ENCODE measurements at regions not wholly inside any gene's neighbourhood (a gene's known extent, or its start where the extent isn't known, plus 50 kb on each side); places are given as distances from the start of the nearest gene placed in this dataset.
"Not testable (repeated sequence)": the region's sequence is repeated elsewhere in the genome, so short reads cannot be mapped to it uniquely, and the experiment has no call there.

- DNase-seq: peak; percentile 1
Measured at GRCh38 chr5:34189752-34190411, 146.9 kb upstream of the C1QTNF3 start.

DNA sequence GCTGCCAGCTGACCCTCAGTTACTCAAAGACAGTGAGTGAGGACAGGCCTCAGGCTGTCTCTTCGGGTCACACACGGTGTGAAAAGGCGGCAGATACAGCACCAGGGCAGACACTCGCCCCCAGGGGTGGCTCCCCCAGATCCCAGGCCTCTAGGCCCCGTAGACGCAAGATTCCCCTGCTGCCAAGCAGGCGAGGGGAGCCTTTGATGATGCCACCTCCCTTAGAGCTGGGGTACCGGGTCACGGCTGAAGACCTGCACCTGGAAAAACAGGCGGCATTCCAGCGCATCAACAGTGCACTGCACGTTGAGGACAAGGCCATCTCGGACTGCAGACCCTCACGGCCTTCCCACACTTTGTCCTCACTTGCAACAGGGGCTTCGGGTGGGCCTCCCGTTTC is 147.5 kb upstream of the C1QTNF3 start:
- DNase-seq: not testable (repeated sequence)

DNA sequence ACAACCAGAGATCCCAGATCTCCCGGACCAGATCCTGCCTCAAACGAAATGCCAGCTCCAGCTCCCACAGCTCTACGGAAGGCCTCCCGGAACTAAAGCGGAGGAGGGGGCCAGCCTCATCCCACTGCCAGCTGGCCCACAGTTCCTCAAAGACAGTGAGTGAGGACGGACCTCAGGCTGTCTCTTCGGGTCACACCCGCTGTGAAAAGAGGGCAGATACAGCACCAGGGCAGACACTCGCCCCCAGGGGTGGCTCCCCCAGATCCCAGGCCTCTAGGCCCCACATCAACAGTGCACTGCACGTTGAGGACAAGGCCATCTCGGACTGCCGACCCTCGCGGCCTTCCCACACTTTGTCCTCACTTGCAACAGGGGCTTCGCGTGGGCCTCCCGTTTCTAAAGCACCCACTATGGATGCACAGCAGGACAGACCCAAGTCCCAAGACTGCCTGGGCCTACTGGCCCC is 148.3 kb upstream of the C1QTNF3 start:
- not testable (repeated sequence) for DNase-seq

DNA sequence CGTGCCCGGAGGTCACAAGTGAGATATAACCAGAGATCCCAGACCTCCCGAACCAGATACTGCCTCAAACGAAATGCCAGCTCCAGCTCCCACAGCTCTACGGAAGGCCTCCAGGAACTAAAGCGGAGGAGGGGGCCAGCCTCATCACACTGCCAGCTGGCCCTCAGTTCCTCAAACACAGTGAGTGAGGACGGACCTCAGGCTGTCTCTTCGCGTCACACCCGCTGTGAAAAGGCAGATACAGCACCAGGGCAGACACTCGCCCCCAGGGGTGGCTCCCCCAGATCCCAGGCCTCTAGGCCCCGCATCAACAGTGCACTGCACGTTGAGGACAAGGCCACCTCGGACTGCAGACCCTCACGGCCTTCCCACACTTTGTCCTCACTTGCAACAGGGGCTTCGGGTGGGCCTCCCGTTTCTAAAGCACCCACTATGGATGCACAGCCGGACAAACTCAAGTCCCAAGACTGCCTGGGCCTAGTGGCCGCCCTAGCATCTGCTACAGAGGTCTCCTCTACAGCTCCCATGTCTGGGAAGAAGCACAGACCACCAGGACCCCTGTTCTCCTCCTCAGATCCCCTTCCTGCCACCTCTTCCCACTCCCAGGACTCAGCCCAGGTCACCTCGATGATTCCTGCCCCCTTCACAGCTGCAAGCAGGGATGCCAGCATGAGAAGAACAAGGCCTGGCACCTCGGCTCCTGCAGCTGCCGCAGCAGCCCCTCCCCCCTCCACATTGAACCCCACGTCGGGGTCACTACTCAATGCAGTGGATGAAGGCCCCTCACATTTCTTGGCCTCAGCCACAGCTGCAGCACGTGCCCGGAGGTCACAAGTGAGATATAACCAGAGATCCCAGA is 149.3 kb upstream of the C1QTNF3 start:
- DNase-seq: not testable (repeated sequence)

- not testable (repeated sequence) for DNase-seq
Measured at GRCh38 chr5:34192923-34193262, 149.9 kb upstream of the C1QTNF3 start.

DNA sequence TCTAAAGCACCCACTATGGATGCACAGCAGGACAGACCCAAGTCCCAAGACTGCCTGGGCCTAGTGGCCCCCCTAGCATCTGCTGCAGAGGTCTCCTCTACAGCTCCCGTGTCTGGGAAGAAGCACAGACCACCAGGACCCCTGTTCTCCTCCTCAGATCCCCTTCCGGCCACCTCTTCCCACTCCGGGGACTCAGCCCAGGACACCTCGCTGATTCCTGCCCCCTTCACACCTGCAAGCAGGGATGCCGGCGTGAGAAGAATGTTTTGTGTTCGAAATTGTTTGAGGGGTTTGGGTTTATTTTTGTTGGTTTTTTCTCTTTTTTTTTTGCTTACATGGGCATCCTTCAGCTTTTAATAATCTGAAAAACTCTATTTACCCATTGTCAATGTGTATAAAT is 150.3 kb upstream of the C1QTNF3 start:
- DNase-seq: not testable (repeated sequence)

- not testable (repeated sequence) for DNase-seq
Measured at GRCh38 chr5:34193804-34194203, 150.8 kb upstream of the C1QTNF3 start.

GRCh38 chr5:34196091-34196490 is 153.1 kb upstream of the C1QTNF3 start:
- DNase-seq: not testable (repeated sequence)

- not testable (repeated sequence) for DNase-seq
Measured at GRCh38 chr5:34205347-34205746, 162.3 kb upstream of the C1QTNF3 start.

DNA sequence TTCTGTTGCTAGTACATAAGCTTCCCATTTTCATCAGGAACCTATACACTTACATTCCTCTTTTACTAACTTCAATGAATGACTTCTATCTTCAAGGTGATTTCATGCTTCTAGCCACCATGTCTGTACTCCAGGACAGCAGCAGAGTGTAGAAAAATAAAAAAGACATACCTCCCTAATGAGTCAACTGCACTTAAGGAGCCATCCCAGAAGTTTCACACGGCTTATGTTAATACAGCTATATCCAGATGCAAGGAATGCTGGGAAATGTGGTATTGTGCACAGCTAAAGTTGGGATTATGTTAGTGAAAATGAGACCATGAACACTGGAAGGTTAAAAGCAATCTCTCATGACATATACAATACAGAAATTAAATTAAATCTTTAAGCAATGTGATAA is 174.4 kb upstream of the C1QTNF3 start:
- DNase-seq: not testable (repeated sequence)

DNA sequence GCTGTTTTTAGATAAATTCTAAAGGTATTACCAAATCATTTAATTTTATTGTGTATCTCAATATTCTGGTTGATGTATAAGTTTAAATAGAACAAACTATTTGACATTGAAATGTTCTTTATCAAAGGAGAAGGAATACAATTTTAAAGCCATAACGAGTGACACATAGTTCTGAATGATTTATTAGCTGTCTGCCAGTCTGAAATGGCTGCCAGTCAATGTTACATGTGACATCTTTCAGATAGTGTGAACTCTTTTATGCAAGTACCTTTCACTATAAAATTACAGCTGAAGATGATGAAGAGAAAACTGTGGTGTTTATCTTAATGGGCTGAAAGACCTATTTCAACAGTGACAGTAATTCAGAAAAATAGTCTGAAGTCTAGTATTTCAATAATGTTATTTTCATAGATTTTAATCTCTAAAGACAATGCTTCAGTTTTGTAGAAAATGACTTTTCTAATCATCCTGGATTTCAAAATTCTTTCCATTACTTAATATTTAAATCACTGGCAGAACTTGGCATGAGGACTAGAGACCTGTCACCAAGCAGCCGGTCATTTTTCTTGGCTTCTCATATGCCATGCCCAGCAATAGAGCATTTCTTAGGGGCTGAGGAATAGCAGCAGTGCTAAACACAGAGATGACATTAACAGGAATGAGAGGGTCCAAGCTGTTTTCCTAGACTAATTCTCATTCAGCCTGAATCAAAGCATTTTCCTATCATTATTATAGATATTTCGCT is 178.5 kb upstream of the C1QTNF3 start:
- not testable (repeated sequence) for DNase-seq

DNA sequence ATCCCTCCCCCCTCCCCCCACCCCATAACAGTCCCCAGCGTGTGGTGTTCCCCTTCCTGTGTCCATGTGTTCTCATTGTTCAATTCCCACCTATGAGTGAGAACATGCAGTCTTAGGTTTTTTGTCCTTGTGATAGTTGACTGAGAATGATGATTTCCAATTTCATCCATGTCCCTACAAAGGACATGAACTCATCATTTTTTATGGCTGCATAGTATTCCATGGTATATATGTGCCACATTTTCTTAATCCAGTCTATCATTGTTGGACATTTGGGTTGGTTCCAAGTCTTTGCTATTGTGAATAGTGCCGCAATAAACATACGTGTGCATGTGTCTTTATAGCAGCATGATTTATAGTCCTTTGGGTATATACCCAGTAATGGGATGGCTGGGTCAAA is 180.1 kb upstream of the C1QTNF3 start:
- not testable (repeated sequence) for DNase-seq

DNA sequence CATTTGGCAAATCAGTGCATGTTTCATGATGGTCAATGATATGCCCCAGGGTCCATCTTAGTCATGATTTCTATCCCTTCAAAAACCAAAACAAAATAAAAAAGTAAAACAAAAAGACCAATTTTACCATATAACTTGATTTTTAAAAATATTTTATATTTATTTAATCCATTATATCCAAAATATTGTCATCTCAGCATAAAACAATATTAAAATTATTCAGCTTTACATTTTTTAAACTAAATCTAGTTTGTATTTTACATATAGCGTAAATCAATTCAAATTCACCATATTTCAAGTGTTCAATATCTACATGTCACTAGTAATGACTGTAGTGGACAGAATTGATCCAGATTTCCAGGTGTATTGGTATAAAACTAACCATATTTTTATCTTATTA is 187.4 kb upstream of the C1QTNF3 start:
- DNase-seq: not testable (repeated sequence)

DNA sequence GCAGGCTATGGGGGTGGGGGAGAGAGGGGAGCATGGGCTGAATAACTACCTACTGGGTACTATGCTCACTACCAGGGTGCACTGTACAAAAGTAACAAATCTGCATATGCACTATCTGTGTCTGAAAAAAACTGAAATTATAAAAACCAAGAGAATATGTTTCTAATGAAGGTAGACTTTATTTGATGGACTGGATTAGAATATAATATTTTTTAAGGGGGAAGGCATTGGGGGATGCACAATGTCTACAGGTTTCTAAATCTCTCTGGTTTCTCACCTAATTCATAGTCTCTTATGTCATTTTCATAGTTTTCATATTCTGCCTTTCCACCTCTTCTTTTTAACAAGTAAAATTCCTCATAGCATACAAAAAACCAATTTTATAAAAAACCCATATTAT is 200.8 kb upstream of the C1QTNF3 start:
- peak; percentile 15 for DNase-seq

- peak; percentile 70 for DNase-seq
Measured at GRCh38 chr5:34244281-34245031, 201.4 kb upstream of the C1QTNF3 start.

- DNase-seq: not testable (repeated sequence)
Measured at GRCh38 chr5:34245032-34245394, 202.0 kb upstream of the C1QTNF3 start.

DNA sequence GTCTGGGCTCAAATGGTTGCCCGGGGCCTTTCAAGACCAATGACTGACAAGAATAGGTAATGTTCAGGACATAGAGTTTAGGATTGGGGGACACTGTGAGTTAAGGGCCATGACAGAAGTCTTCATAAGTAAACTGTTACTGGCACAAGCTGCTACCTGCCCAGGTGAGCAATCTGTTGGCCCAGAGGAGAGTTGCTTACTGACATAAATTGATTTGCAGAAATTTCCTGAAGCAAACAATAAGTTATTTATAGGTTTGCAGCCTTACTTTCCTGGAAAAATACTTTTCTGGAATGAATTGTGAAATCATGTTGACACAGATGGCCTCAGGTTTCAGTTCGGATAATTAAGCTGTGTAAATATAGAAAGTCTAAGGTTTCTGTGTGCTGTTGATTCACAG is 202.8 kb upstream of the C1QTNF3 start:
- DNase-seq: not testable (repeated sequence)

DNA sequence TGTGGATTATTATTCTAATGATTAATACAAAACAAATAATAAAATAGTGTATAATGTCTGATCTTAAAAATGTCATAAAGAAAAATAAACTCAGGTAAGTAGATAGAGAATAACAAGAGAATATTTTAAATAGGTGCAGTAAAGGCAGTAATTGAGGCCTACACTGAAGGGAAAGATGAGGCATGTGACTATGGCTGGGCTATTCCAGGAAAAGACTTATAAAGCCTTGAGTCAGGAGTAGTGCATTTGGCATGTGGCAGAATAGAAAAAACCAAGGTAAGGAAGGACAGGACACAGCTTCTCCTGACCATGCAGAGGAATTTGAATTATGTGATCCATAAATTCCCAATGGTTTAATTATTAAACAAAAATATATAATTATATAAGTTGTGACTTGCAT is 215.6 kb upstream of the C1QTNF3 start:
- not testable (repeated sequence) for DNase-seq

DNA sequence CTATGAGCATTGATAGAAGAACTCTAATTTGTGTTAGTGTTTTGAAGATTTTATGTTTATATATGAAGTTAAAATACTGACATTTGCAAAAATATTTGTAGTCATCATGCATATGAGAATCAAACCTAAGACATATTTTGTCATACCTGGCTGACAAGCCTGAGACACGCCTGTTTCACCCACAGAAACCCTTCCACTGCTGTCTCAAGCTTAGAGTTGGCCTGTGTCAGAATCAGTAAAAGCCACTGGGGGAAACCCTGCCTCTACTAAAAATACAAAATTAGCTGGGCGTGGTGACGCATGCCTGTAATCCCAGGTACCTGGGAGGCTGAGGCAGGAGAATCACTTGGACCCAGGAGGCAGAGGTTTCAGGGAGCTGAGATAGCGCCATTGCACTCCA is 218.0 kb upstream of the C1QTNF3 start:
- DNase-seq: not testable (repeated sequence)

- not testable (repeated sequence) for DNase-seq
Measured at GRCh38 chr5:34266151-34266550, 223.1 kb upstream of the C1QTNF3 start.

DNA sequence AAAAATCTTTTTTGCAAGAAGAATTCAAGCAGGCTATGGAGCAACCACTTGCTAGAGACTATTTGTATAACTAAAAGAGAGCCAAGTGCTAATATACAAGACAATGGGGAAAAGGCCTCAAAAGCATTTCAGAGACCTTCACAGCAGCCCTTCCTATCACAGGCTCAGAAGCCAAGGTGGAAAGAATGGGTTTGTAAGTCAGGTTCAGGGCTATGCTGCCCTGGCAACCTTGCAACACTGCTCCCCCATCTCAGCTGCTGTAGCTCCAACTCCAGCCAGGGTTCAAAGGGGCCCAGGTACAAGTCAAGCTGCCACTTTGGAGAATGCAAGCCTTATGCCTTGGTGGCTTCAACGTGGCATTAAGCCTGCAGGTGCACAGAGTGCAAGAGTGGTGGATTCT is 253.7 kb upstream of the C1QTNF3 start:
- DNase-seq: not testable (repeated sequence)

- not testable (repeated sequence) for DNase-seq
Measured at GRCh38 chr5:34329201-34329600, 286.2 kb upstream of the C1QTNF3 start.
